ENCODE measurements at regions not wholly inside any gene's neighbourhood (a gene's known extent, or its start where the extent isn't known, plus 50 kb on each side); places are given as distances from the start of the nearest gene placed in this dataset.

DNA sequence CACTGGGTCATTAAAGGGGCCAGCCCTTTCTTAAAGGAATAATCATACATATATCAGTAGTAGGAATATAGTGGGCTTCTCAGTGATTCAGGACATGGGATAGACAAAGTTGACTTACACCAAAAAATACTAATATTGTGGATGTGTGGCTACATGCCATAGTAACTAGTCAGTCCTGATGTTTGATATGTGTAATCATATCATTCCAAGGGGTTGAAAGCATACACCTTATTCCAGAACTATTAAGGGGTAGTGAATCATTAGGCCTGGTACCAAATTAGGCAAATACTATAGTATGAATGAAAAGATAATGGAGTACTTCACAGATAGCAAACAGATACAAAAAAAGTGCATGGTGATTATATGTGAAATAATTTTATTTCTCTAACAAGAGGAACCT, 814.9 kb upstream of the NRXN1 start:
- TF ChIP-seq, protein P1, sequence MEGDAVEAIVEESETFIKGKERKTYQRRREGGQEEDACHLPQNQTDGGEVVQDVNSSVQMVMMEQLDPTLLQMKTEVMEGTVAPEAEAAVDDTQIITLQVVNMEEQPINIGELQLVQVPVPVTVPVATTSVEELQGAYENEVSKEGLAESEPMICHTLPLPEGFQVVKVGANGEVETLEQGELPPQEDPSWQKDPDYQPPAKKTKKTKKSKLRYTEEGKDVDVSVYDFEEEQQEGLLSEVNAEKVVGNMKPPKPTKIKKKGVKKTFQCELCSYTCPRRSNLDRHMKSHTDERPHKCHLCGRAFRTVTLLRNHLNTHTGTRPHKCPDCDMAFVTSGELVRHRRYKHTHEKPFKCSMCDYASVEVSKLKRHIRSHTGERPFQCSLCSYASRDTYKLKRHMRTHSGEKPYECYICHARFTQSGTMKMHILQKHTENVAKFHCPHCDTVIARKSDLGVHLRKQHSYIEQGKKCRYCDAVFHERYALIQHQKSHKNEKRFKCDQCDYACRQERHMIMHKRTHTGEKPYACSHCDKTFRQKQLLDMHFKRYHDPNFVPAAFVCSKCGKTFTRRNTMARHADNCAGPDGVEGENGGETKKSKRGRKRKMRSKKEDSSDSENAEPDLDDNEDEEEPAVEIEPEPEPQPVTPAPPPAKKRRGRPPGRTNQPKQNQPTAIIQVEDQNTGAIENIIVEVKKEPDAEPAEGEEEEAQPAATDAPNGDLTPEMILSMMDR (IDR thresholded peaks at IDR 0.05; ENCODE audit: poor library complexity), result no peak
- TF ChIP-seq EZH2 (IDR thresholded peaks at IDR 0.05; ENCODE audit: borderline replicate concordance) (no peak), EZH2phosphoT487 (IDR thresholded peaks at IDR 0.05; ENCODE audit: low read depth, severe bottlenecking, unreplicated experiment) (no peak)
